ENCODE measurements at regions not wholly inside any gene's neighbourhood (a gene's known extent, or its start where the extent isn't known, plus 50 kb on each side); places are given as distances from the start of the nearest gene placed in this dataset.

DNA sequence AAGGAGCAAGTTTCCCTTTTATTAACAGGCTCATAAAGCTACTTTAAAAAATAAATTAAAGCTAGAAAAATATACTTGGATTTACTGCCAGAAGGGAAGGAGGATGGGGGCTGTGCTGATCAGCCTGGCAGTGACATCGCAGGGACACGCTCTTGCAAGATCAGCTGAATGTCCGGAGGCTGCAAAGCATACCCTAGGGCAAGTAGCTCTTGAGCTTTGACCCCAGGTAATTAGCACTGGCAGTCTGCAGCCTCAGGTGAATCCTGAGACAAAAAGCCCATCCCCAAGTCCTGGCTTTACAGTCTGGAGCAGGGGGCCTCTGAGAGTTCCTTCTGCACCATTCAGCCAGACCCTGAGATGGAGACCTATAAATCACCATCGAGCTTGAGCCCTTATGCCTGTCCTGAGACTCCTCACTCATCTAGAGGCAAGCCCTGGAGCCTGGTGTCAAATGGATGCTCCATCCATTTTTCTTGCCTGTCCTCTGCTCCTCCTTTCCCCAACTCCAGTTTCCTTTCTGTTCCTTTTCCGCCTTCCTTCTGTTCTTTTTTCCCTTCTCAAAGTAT is 131.7 kb downstream of the TMEM114 start:
- no peak for TF ChIP-seq EP300 (IDR thresholded peaks at IDR 0.05; ENCODE audit: borderline replicate concordance)
- TF ChIP-seq, protein P1, sequence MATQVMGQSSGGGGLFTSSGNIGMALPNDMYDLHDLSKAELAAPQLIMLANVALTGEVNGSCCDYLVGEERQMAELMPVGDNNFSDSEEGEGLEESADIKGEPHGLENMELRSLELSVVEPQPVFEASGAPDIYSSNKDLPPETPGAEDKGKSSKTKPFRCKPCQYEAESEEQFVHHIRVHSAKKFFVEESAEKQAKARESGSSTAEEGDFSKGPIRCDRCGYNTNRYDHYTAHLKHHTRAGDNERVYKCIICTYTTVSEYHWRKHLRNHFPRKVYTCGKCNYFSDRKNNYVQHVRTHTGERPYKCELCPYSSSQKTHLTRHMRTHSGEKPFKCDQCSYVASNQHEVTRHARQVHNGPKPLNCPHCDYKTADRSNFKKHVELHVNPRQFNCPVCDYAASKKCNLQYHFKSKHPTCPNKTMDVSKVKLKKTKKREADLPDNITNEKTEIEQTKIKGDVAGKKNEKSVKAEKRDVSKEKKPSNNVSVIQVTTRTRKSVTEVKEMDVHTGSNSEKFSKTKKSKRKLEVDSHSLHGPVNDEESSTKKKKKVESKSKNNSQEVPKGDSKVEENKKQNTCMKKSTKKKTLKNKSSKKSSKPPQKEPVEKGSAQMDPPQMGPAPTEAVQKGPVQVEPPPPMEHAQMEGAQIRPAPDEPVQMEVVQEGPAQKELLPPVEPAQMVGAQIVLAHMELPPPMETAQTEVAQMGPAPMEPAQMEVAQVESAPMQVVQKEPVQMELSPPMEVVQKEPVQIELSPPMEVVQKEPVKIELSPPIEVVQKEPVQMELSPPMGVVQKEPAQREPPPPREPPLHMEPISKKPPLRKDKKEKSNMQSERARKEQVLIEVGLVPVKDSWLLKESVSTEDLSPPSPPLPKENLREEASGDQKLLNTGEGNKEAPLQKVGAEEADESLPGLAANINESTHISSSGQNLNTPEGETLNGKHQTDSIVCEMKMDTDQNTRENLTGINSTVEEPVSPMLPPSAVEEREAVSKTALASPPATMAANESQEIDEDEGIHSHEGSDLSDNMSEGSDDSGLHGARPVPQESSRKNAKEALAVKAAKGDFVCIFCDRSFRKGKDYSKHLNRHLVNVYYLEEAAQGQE (IDR thresholded peaks at IDR 0.05; ENCODE audit: low read depth): no peak

Data from Ishikawa (cell line).